Fibroblast of mammary gland (primary cell): ENCODE measurements at regions not wholly inside any gene's neighbourhood (a gene's known extent, or its start where the extent isn't known, plus 50 kb on each side); places are given as distances from the start of the nearest gene placed in this dataset.
A peak's percentile ranks its signal among the peaks of the same experiment; 100 is the strongest.

Experiments used
- DNase-seq: peaks from one replicate; pipeline ENCODE4 v3.0.0-alpha.2; 2010; ENCODE audit warnings: low read depth
- H3K4me3 ChIP-seq: 2 replicates; pipeline ENCODE4 v1.5.1; 2011; ENCODE audit warnings: low read depth, mild to moderate bottlenecking, low read length, moderate library complexity; ENCODE audit not compliant: control insufficient read depth
- CTCF ChIP-seq: conservative IDR thresholded peaks from 2 replicates; pipeline ENCODE4 v1.5.1; 2011; ENCODE audit warnings: low read depth, low read length, inconsistent platforms; ENCODE audit not compliant: control insufficient read depth, insufficient read depth

- TF ChIP-seq CTCF, result no peak
- no peak overlapping the region for H3K4me3 ChIP-seq
Observed at GRCh38 chr1:229098361-229098760, 172.6 kb upstream of the RAB4A start.

GRCh38 chr1:229098903-229099578, 171.9 kb upstream of the RAB4A start:
- DNase-seq, result no peak
- no peak for TF ChIP-seq CTCF
- H3K4me3 ChIP-seq, result no peak overlapping the region

More at GRCh38 chr1:229098361-229098760, 172.6 kb upstream of the RAB4A start:
- no peak for DNase-seq

- no peak for TF ChIP-seq CTCF
- no peak for DNase-seq
- no peak overlapping the region for H3K4me3 ChIP-seq
Observed at GRCh38 chr1:229101011-229101871, 169.7 kb upstream of the RAB4A start.

- DNase-seq, result peak; percentile 37
- no peak overlapping the region for H3K4me3 ChIP-seq
- TF ChIP-seq CTCF, result peak; percentile 17
Observed at GRCh38 chr1:229102741-229103391, 168.0 kb upstream of the RAB4A start.

- H3K4me3 ChIP-seq, result no peak overlapping the region
- no peak for TF ChIP-seq CTCF
- no peak for DNase-seq
Observed at GRCh38 chr1:229104654-229105053, 166.3 kb upstream of the RAB4A start.

DNA sequence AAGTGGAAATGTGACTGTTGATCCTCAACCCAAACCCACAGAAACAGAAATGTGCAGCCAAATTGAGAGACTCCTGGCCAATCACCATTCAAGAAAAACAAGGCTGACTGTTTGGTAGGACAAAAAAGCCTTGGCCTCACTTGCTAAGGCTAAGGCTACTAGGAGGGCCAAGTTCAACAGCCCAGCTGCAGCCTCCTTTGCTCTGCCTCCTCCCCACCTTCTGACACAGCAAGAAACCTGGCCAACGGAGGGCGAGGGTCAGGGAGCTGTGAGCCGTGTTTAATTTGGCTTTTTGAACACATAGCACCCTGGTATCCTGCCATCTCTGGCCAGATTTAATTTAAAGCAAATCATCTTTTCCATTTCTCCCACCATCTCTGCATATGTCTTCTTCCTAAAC, 165.8 kb upstream of the RAB4A start:
- no peak overlapping the region for H3K4me3 ChIP-seq
- DNase-seq, result no peak
- TF ChIP-seq CTCF, result no peak
